K562 (cell line): ENCODE measurements at regions not wholly inside any gene's neighbourhood (a gene's known extent, or its start where the extent isn't known, plus 50 kb on each side); places are given as distances from the start of the nearest gene placed in this dataset.

Experiments used
- ATAC-seq: fragments of 200-7000 bp; cut with Tn5 transposase; 3 replicates; pipeline ENCODE4 v1.9.1; 2020; ENCODE audit warnings: moderate library complexity
- BruUV-seq: library from RNA; stranded (reverse); fragments of 400-500 nt; replicated peaks from 2 replicates; lab custom pipeline; 2021; lab: Mats Ljungman, UMichigan
- CTCF ChIA-PET: fragments of 300-600 bp; formaldehyde crosslinking; extraction: SDS; loops from one replicate; lab custom pipeline; 2021; ENCODE audit warnings: low intra/inter-chr PET ratio; lab: Yijun Ruan, JAX
- POLR2A ChIA-PET: fragments of 300-600, 350-650 bp; sonication (Branson Sonifier 250); formaldehyde crosslinking; extraction: SDS; loops from one replicate; lab custom pipeline; 2021; ENCODE audit warnings: antibody characterized with exemption, inconsistent platforms; lab: Yijun Ruan, JAX
- DNase-seq, 4 experiments: peaks; one replicate each; pipeline versions ENCODE4 v3.0.0 to v3.0.0-alpha.2; 2011 to 2018; ENCODE audit warnings: low spot score in 3 of 4, mixed read lengths in 3 of 4; ENCODE audit errors: extremely low read depth in 1 of 4
- FAIRE-seq: peaks from 2 replicates; lab custom pipeline; 2011; peaks lifted over from hg19 to GRCh38; lab: Jason Lieb, UNC
- H2AFZ ChIP-seq: 2 replicates; pipeline ENCODE4 v1.6.0; 2011; ENCODE audit warnings: low read depth, low read length, control low read depth, inconsistent platforms
- H3K27ac ChIP-seq: fragments of 200-600 bp; 3 replicates; pipeline ENCODE4 v1.8.0; 2011; ENCODE audit warnings: low read depth, mild to moderate bottlenecking, control low read depth, inconsistent platforms, low read length, moderate library complexity, mixed read lengths; ENCODE audit errors: extremely low read depth
- H3K27me3 ChIP-seq, 2 experiments: fragments of 300-600 bp in 1 of 2; 2 replicates in 1 of 2; 3 replicates in 1 of 2; pipeline versions ENCODE4 v1.6.0 to v1.8.0; 2011; ENCODE audit warnings: inconsistent platforms in 2 of 2, low read length in 2 of 2, mild to moderate bottlenecking in 1 of 2, mixed read lengths in 1 of 2, moderate library complexity in 1 of 2; ENCODE audit not compliant: control insufficient read depth in 2 of 2, insufficient read depth in 2 of 2
- H3K36me3 ChIP-seq: fragments of 300-600 bp; 3 replicates; pipeline ENCODE4 v1.8.0; 2011; ENCODE audit warnings: mild to moderate bottlenecking, low read length, inconsistent platforms; ENCODE audit not compliant: control insufficient read depth, insufficient read depth
- H3K4me1 ChIP-seq, 2 experiments: fragments of 200-600 bp in 1 of 2; replicated peaks in 1 of 2; 2 replicates in 1 of 2; 3 replicates in 1 of 2; pipeline versions ENCODE4 v1.5.1 to v1.8.0; 2011; ENCODE audit warnings: inconsistent platforms in 2 of 2, low read length in 2 of 2, mild to moderate bottlenecking in 1 of 2, mixed read lengths in 1 of 2, moderate library complexity in 1 of 2; ENCODE audit not compliant: control insufficient read depth in 2 of 2, insufficient read depth in 2 of 2
- H3K4me2 ChIP-seq: 2 replicates; pipeline ENCODE4 v1.6.1; 2011; ENCODE audit warnings: low read length, control low read depth, inconsistent platforms, mixed read lengths; ENCODE audit not compliant: insufficient read depth
- H3K4me3 ChIP-seq: fragments of 200-600 bp; sonication (generic), shearing (Covaris generic); 2 replicates; pipeline ENCODE4 v1.5.1; 2016; ENCODE audit warnings: control low read depth, inconsistent platforms
- H3K79me2 ChIP-seq: fragments of 200-600 bp; 3 replicates; pipeline ENCODE4 v1.8.0; 2011; ENCODE audit warnings: low read length, inconsistent platforms; ENCODE audit not compliant: control insufficient read depth, insufficient read depth
- H3K9ac ChIP-seq, 2 experiments: 2 replicates each; pipeline versions ENCODE4 v1.6.0 to v1.6.1; 2011; ENCODE audit warnings: low read depth in 2 of 2, low read length in 2 of 2, control low read depth in 1 of 2, inconsistent platforms in 1 of 2, mild to moderate bottlenecking in 1 of 2, mixed read lengths in 1 of 2; ENCODE audit not compliant: insufficient read depth in 1 of 2
- H3K9me1 ChIP-seq: one replicate; pipeline ENCODE4 v1.6.0; 2011; ENCODE audit warnings: inconsistent platforms, mild to moderate bottlenecking, low read length, moderate library complexity; ENCODE audit not compliant: control insufficient read depth, insufficient read depth
- H3K9me3 ChIP-seq: replicated peaks from 2 replicates; pipeline ENCODE4 v1.5.1; 2011; ENCODE audit warnings: low read depth, low read length, inconsistent platforms; ENCODE audit not compliant: control insufficient read depth, insufficient read depth
- H4K20me1 ChIP-seq: replicated peaks from 2 replicates; pipeline ENCODE4 v1.6.1; 2011; ENCODE audit warnings: low read length, inconsistent platforms, mixed read lengths; ENCODE audit not compliant: control insufficient read depth, insufficient read depth
- MTA1 ChIP-seq: fragments of 450-650 bp; IDR thresholded peaks from 2 replicates; pipeline ENCODE4 v1.6.1; 2017; ENCODE audit warnings: borderline replicate concordance
- PHF21A ChIP-seq: fragments of 450-650 bp; IDR thresholded peaks from 2 replicates; pipeline ENCODE4 v1.6.1; 2017; ENCODE audit warnings: low read depth, borderline replicate concordance
- SRSF1 ChIP-seq: fragments of 200-400 bp; formaldehyde crosslinking; IDR thresholded peaks from 2 replicates; pipeline ENCODE4 v1.6.1; 2017; ENCODE audit warnings: mild to moderate bottlenecking, low read depth, low read length, moderate library complexity
- ZNF384 ChIP-seq: IDR thresholded peaks from 2 replicates; pipeline ENCODE4 v1.6.1; 2012; ENCODE audit warnings: low read depth, low read length, improper control_type of control experiment
- ZNF780A ChIP-seq: fragments of 250-450 bp; sonication (Bioruptor Pico); IDR thresholded peaks from 2 replicates; pipeline ENCODE4 v1.5.0; 2021; ENCODE audit warnings: mild to moderate bottlenecking
- WGBS: fragments of 100-300 bp; shearing (Covaris generic); methylation state at CpG from one replicate; pipeline ENCODE4 v1.1.6; 2016; ENCODE audit warnings: low coverage, mixed read lengths; ENCODE audit not compliant: insufficient coverage; ENCODE audit errors: missing lambda C conversion rate; 5-methylcytosine and 5-hydroxymethylcytosine counted together
- in situ Hi-C: fragments of 300-500 bp; cut with MboI; formaldehyde crosslinking; loops from 4 replicates; pipeline ENCODE4 v1.15.0; 2018; ENCODE audit warnings: inconsistent platforms, mixed read lengths
- intact Hi-C: fragments of 100-400 bp; cut with micrococcal nuclease; formaldehyde crosslinking; loops from 2 replicates; pipeline ENCODE4 v1.14.2; 2022
- TF ChIP-seq, protein P1 (sequence below), 2 experiments: fragments of 450-650 bp; formaldehyde crosslinking in 1 of 2; IDR thresholded peaks; 2 replicates each; pipeline versions ENCODE4 v1.4.0 to v1.6.1; 2014 to 2020; ENCODE audit warnings: mild to moderate bottlenecking in 2 of 2, borderline replicate concordance in 1 of 2, low read depth in 1 of 2
- TF ChIP-seq, protein P2 (sequence below), 2 experiments: fragments of 450-650 bp; conservative IDR thresholded peaks; 2 replicates each; pipeline ENCODE4 v1.6.1; 2017; ENCODE audit warnings: mild to moderate bottlenecking in 2 of 2, moderate library complexity in 2 of 2
- TF ChIP-seq, protein P3 (sequence below): fragments of 250-450 bp; sonication (Bioruptor Pico); IDR thresholded peaks from 2 replicates; pipeline ENCODE4 v1.4.0; 2020; ENCODE audit warnings: borderline replicate concordance
- TF ChIP-seq, protein P4 (sequence below), 2 experiments: fragments of 250-450 bp in 1 of 2; fragments of 450-650 bp in 1 of 2; sonication (Bioruptor Pico) in 1 of 2; IDR thresholded peaks; 2 replicates each; pipeline versions ENCODE4 v1.6.1 to v1.8.0; 2016 to 2021; ENCODE audit warnings: mild to moderate bottlenecking in 2 of 2, moderate library complexity in 2 of 2, missing compliant biosample characterization in 1 of 2, missing genetic modification characterization in 1 of 2
- TF ChIP-seq, protein P5 (sequence below): fragments of 250-450 bp; sonication (Bioruptor Pico); IDR thresholded peaks from 2 replicates; pipeline ENCODE4 v1.5.0; 2021

DNA sequence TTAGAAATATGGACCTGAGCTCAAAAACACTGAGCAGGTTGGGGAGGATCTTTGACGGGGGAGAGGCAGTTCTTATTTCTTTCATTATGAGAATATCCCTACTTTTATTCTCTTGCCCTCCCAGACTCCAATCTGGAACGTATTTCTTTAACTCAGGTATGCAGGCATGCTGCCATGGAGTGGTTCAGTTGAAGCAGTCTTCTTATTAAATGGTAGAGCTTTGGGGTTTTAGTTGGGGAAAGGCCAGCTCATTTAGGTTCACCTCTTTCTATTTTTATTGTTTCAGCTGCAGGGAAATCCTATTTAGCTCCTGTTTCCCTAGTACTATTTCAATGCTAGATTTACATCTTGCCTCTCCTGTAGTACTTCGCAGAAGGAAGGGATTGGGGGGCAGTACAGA lies 198.9 kb downstream of the TTLL7 start:
- H3K9me3 ChIP-seq: no peaks in the 10 kb centered on the region
- no peaks in the 10 kb centered on the region for H3K27me3 ChIP-seq
- no peaks in the 10 kb centered on the region for H4K20me1 ChIP-seq
- no TSS peak for BruUV-seq
- no peak overlapping the region for H3K27ac ChIP-seq
- H3K9me1 ChIP-seq: no peaks in the 10 kb centered on the region
- H3K4me1 ChIP-seq: no peaks in the 10 kb centered on the region
- no peak overlapping the region for H3K4me3 ChIP-seq
- no peaks in the 10 kb centered on the region for H3K79me2 ChIP-seq
- no peaks in the 10 kb centered on the region for H3K36me3 ChIP-seq
- DNase-seq (no peak), ATAC-seq (no peak), FAIRE-seq (no peak)
- ChIA-PET CTCF (no interaction called here), POLR2A (no interaction called here)
- intact Hi-C loops (no loop called here), in situ Hi-C loops (no loop called here)
- H3K4me2 ChIP-seq: no peak overlapping the region
- WGBS: 0% methylated on average over 3 of the region's 3 CpGs
- no peak overlapping the region for H3K9ac ChIP-seq
- H2AFZ ChIP-seq: no peak overlapping the region
- TF ChIP-seq MTA1: no peak
- TF ChIP-seq, protein P1, sequence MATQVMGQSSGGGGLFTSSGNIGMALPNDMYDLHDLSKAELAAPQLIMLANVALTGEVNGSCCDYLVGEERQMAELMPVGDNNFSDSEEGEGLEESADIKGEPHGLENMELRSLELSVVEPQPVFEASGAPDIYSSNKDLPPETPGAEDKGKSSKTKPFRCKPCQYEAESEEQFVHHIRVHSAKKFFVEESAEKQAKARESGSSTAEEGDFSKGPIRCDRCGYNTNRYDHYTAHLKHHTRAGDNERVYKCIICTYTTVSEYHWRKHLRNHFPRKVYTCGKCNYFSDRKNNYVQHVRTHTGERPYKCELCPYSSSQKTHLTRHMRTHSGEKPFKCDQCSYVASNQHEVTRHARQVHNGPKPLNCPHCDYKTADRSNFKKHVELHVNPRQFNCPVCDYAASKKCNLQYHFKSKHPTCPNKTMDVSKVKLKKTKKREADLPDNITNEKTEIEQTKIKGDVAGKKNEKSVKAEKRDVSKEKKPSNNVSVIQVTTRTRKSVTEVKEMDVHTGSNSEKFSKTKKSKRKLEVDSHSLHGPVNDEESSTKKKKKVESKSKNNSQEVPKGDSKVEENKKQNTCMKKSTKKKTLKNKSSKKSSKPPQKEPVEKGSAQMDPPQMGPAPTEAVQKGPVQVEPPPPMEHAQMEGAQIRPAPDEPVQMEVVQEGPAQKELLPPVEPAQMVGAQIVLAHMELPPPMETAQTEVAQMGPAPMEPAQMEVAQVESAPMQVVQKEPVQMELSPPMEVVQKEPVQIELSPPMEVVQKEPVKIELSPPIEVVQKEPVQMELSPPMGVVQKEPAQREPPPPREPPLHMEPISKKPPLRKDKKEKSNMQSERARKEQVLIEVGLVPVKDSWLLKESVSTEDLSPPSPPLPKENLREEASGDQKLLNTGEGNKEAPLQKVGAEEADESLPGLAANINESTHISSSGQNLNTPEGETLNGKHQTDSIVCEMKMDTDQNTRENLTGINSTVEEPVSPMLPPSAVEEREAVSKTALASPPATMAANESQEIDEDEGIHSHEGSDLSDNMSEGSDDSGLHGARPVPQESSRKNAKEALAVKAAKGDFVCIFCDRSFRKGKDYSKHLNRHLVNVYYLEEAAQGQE (IDR thresholded peaks at IDR 0.05; ENCODE audit: borderline replicate concordance): no peak
- TF ChIP-seq, protein P1 (CRISPR knock-in tag; IDR thresholded peaks at IDR 0.05; ENCODE audit: low read depth): no peak
- no peak for TF ChIP-seq PHF21A
- TF ChIP-seq ZNF384: no peak
- TF ChIP-seq, protein P2, sequence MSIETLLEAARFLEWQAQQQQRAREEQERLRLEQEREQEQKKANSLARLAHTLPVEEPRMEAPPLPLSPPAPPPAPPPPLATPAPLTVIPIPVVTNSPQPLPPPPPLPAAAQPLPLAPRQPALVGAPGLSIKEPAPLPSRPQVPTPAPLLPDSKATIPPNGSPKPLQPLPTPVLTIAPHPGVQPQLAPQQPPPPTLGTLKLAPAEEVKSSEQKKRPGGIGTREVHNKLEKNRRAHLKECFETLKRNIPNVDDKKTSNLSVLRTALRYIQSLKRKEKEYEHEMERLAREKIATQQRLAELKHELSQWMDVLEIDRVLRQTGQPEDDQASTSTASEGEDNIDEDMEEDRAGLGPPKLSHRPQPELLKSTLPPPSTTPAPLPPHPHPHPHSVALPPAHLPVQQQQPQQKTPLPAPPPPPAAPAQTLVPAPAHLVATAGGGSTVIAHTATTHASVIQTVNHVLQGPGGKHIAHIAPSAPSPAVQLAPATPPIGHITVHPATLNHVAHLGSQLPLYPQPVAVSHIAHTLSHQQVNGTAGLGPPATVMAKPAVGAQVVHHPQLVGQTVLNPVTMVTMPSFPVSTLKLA (conservative IDR thresholded peaks at IDR 0.05): no peak
- TF ChIP-seq, protein P3, sequence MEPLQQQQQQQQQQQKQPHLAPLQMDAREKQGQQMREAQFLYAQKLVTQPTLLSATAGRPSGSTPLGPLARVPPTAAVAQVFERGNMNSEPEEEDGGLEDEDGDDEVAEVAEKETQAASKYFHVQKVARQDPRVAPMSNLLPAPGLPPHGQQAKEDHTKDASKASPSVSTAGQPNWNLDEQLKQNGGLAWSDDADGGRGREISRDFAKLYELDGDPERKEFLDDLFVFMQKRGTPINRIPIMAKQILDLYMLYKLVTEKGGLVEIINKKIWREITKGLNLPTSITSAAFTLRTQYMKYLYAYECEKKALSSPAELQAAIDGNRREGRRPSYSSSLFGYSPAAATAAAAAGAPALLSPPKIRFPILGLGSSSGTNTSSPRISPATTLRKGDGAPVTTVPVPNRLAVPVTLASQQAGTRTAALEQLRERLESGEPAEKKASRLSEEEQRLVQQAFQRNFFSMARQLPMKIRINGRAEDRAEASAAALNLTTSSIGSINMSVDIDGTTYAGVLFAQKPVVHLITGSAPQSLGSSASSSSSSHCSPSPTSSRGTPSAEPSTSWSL: no peak
- TF ChIP-seq, protein P4, sequence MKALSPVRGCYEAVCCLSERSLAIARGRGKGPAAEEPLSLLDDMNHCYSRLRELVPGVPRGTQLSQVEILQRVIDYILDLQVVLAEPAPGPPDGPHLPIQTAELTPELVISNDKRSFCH (CRISPR knock-in tag; IDR thresholded peaks at IDR 0.05): no peak
- TF ChIP-seq, protein P4 (tag; IDR thresholded peaks at IDR 0.05): no peak
- TF ChIP-seq, protein P5, sequence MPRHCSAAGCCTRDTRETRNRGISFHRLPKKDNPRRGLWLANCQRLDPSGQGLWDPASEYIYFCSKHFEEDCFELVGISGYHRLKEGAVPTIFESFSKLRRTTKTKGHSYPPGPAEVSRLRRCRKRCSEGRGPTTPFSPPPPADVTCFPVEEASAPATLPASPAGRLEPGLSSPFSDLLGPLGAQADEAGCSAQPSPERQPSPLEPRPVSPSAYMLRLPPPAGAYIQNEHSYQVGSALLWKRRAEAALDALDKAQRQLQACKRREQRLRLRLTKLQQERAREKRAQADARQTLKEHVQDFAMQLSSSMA (CRISPR knock-in tag): no peak
- TF ChIP-seq SRSF1: no peak
- TF ChIP-seq ZNF780A (CRISPR knock-in tag): no peak
